Fibroblast of mammary gland (primary cell): ENCODE measurements at regions not wholly inside any gene's neighbourhood (a gene's known extent, or its start where the extent isn't known, plus 50 kb on each side); places are given as distances from the start of the nearest gene placed in this dataset.

Experiments used
- DNase-seq: peaks from one replicate; pipeline ENCODE4 v3.0.0-alpha.2; 2010; ENCODE audit warnings: low read depth
- H3K4me3 ChIP-seq: 2 replicates; pipeline ENCODE4 v1.5.1; 2011; ENCODE audit warnings: low read depth, mild to moderate bottlenecking, low read length, moderate library complexity; ENCODE audit not compliant: control insufficient read depth
- CTCF ChIP-seq: conservative IDR thresholded peaks from 2 replicates; pipeline ENCODE4 v1.5.1; 2011; ENCODE audit warnings: low read depth, low read length, inconsistent platforms; ENCODE audit not compliant: control insufficient read depth, insufficient read depth

- no peak for DNase-seq
- no peak for TF ChIP-seq CTCF
Measured at GRCh38 chr12:30357766-30358490, 337.7 kb downstream of the IPO8 start.

GRCh38 chr12:30345744-30346471, 349.8 kb downstream of the IPO8 start:
- no peak for DNase-seq
- TF ChIP-seq CTCF: no peak
- H3K4me3 ChIP-seq: no peak overlapping the region

More at GRCh38 chr12:30357766-30358490, 337.7 kb downstream of the IPO8 start:
- H3K4me3 ChIP-seq: no peak overlapping the region

GRCh38 chr12:30330565-30330964, 365.1 kb downstream of the IPO8 start:
- no peak for TF ChIP-seq CTCF
- no peak for DNase-seq
- H3K4me3 ChIP-seq: no peak overlapping the region

- no peak for DNase-seq
- H3K4me3 ChIP-seq: no peak overlapping the region
- TF ChIP-seq CTCF: no peak
Measured at GRCh38 chr12:30329281-30329680, 366.4 kb downstream of the IPO8 start.

GRCh38 chr12:30323008-30323407, 372.7 kb downstream of the IPO8 start:
- DNase-seq: no peak
- no peak for TF ChIP-seq CTCF
- no peak overlapping the region for H3K4me3 ChIP-seq

GRCh38 chr12:30320561-30320960, 375.1 kb downstream of the IPO8 start:
- no peak for DNase-seq
- no peak for TF ChIP-seq CTCF
- no peak overlapping the region for H3K4me3 ChIP-seq
